ENCODE measurements at regions not wholly inside any gene's neighbourhood (a gene's known extent, or its start where the extent isn't known, plus 50 kb on each side); places are given as distances from the start of the nearest gene placed in this dataset.

DNA sequence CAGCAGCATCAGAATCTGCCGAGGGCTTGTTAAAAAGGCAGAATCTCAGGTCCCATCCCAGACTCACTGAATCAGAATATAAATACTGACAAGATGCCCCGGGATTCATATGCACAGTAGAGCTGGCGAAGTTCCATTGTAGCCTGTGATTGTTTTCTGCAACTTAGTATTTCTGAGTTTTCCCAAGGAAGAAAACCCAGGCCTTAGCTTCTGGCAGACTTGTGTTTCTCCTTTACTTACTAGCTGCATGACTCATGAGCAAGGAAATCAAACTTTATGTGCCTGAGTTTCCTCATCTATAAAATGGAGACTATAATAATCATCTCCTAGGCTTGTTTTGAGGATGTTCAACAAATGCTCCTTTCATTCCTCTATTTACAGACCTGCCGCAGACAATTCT, 278.5 kb upstream of the PLEKHG7 start:
- intact Hi-C loops (cut with DNase I, micrococcal nuclease): no loop called here
- DNase-seq (no peak), ATAC-seq (peak; percentile 91)

DNA sequence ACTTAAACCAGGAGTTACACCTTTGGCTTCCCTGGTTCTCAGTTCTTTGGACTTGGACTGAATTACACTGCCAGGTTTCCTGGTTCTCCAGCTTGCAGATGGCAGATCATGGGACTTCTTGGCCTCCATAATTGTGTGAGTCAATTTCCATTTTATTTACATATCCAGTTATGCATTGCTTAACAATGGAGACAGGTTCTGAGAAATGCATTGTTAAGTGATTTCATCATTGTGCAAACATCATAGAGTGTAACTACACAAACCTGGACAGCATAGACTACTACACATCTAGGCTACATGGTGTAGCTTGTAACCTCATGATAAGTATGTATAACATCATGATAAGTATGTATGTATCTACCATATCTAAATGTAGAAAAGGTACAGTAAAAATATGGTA, 276.1 kb upstream of the BTG1 start:
- intact Hi-C loops (cut with DNase I, micrococcal nuclease): no loop called here
- ATAC-seq (peak; percentile 76), DNase-seq (no peak)
- TF ChIP-seq, protein P1, sequence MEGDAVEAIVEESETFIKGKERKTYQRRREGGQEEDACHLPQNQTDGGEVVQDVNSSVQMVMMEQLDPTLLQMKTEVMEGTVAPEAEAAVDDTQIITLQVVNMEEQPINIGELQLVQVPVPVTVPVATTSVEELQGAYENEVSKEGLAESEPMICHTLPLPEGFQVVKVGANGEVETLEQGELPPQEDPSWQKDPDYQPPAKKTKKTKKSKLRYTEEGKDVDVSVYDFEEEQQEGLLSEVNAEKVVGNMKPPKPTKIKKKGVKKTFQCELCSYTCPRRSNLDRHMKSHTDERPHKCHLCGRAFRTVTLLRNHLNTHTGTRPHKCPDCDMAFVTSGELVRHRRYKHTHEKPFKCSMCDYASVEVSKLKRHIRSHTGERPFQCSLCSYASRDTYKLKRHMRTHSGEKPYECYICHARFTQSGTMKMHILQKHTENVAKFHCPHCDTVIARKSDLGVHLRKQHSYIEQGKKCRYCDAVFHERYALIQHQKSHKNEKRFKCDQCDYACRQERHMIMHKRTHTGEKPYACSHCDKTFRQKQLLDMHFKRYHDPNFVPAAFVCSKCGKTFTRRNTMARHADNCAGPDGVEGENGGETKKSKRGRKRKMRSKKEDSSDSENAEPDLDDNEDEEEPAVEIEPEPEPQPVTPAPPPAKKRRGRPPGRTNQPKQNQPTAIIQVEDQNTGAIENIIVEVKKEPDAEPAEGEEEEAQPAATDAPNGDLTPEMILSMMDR (IDR thresholded peaks at IDR 0.05): no peak
- Histone ChIP-seq H3K4me3 (no peak overlapping the region), H3K9me3 (no peaks in the 10 kb centered on the region), H3K36me3 (ENCODE audit: low read depth) (no peaks in the 10 kb centered on the region), H3K4me1 (ENCODE audit: low read depth) (peaks cover 5% of the 10 kb centered on the region)

More for the DNA sequence above, 278.5 kb upstream of the PLEKHG7 start:
- Histone ChIP-seq H3K9me3 (no peaks in the 10 kb centered on the region), H3K36me3 (ENCODE audit: low read depth) (no peaks in the 10 kb centered on the region), H3K4me1 (ENCODE audit: low read depth) (peaks cover 5% of the 10 kb centered on the region), H3K4me3 (no peak overlapping the region)
- TF ChIP-seq, protein P1 (IDR thresholded peaks at IDR 0.05): no peak

DNA sequence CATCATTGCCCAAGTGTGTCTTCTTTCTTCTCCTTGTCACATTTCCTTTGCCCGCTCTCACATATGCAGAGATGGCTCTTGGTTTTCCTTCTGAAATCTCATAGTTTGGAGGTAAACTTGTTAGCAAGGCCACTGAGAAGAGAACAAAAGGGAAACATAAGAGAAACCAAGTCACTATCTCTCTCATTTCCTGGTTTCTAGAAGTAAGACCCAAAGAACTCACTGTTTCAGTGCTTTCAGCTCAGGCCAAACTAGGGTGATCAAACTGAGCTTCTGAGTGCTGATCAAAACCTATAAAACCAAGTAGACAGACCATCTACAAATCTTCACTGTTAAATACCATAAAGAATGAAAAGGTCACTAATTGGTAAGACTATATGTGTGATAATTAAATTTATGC, 275.4 kb upstream of the BTG1 start:
- ATAC-seq: no peak
- Histone ChIP-seq H3K9me3 (no peaks in the 10 kb centered on the region), H3K4me1 (ENCODE audit: low read depth) (peaks cover 5% of the 10 kb centered on the region), H3K36me3 (ENCODE audit: low read depth) (no peaks in the 10 kb centered on the region), H3K4me3 (no peak overlapping the region)
- DNase-seq: no peak
- intact Hi-C loops (cut with DNase I, micrococcal nuclease): no loop called here
- TF ChIP-seq, protein P1 (IDR thresholded peaks at IDR 0.05): no peak

DNA sequence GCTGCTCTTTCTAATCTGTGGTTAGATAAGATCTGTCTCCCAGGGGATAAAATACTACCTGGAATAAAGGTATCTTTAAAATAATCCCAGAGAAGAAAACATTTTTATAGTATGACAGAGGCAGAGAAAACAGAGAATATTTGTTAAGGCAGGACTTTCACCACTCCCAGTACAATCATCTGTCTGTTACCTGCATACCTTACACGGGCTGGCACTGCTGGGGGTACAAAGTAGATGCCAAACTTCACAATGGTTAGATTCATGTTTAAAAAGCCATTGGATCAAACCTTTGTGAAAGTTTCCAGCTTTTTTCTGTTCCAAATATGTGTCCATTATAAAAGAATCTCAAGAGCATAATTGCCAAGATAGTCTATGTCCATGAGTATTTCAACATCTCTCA, 273.6 kb upstream of the BTG1 start:
- Histone ChIP-seq H3K4me3 (no peak overlapping the region), H3K4me1 (ENCODE audit: low read depth) (peaks cover 11% of the 10 kb centered on the region), H3K9me3 (no peaks in the 10 kb centered on the region), H3K36me3 (ENCODE audit: low read depth) (no peaks in the 10 kb centered on the region)
- ATAC-seq: no peak
- intact Hi-C loops (cut with DNase I, micrococcal nuclease): no loop called here
- DNase-seq: no peak
- TF ChIP-seq, protein P1 (IDR thresholded peaks at IDR 0.05): no peak

DNA sequence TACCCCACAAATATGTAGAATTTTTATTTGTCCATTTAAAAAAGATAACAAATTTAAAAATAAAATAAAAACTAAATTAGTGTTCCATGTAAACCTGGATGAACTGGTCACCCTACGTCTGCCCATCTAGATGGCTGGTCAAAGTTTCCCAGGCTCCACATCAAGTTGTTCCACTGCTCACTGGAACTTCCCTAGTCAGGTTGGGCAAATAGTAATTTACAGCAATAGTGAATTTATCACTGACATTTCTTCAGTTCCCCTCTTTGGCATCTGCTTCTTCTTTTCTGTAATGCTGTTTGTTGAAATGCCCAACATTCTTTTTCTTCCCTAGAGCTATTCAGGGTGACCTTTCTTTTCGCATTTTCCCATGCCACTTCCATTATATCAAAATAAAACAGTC, 272.7 kb upstream of the BTG1 start:
- intact Hi-C loops (cut with DNase I, micrococcal nuclease): no loop called here
- ATAC-seq: no peak

More for the DNA sequence above, 272.7 kb upstream of the BTG1 start:
- Histone ChIP-seq H3K9me3 (no peaks in the 10 kb centered on the region), H3K4me3 (no peak overlapping the region), H3K4me1 (ENCODE audit: low read depth) (peaks cover 9% of the 10 kb centered on the region), H3K36me3 (ENCODE audit: low read depth) (no peaks in the 10 kb centered on the region)
- TF ChIP-seq, protein P1 (IDR thresholded peaks at IDR 0.05): no peak
- no peak for DNase-seq

Data from mucosa of descending colon (tissue), 3 donors.